HCT116 (cell line): ENCODE measurements at regions not wholly inside any gene's neighbourhood (a gene's known extent, or its start where the extent isn't known, plus 50 kb on each side); places are given as distances from the start of the nearest gene placed in this dataset.

Source experiments
- ATAC-seq: fragments of 200-7000 bp; cut with Tn5 transposase; 2 replicates; pipeline ENCODE4 v1.9.1; 2020; ENCODE audit warnings: mild to moderate bottlenecking, moderate library complexity
- BruUV-seq: library from RNA; stranded (reverse); fragments of 400-500 nt; replicated peaks from 2 replicates; lab custom pipeline; 2021; lab: Mats Ljungman, UMichigan
- CTCF ChIA-PET: fragments of 300-600 bp; sonication (Branson Sonifier 250); formaldehyde crosslinking; loops from one replicate; lab custom pipeline; 2021; ENCODE audit warnings: antibody characterized with exemption; lab: Charles Lee
- POLR2A ChIA-PET: fragments of 300-600, 350-600 bp; sonication (Branson Sonifier 250); formaldehyde crosslinking; loops from one replicate; lab custom pipeline; 2021; ENCODE audit warnings: antibody characterized with exemption; lab: Charles Lee
- RAD21 ChIA-PET, 2 experiments: fragments of 300-600 bp; sonication (Branson Sonifier 250); formaldehyde crosslinking; loops; one replicate each; lab custom pipeline; 2023; ENCODE audit warnings: low total read pairs in 2 of 2; ENCODE audit not compliant: uncharacterized antibody in 2 of 2, unreplicated experiment in 2 of 2, low non-redundant PET in 1 of 2; lab: Charles Lee
- DNase-seq: peaks from one replicate; pipeline ENCODE4 v3.0.0-alpha.2; 2010; ENCODE audit warnings: low read depth, low spot score
- H2AFZ ChIP-seq: fragments of 200-600 bp; shearing (Covaris generic), sonication (generic); 2 replicates; pipeline ENCODE4 v1.6.1; 2017; ENCODE audit warnings: low read depth, mixed run types, mixed read lengths, antibody characterized with exemption, low read length; ENCODE audit not compliant: poor library complexity, severe bottlenecking
- H3K27ac ChIP-seq: 2 replicates; pipeline ENCODE4 v1.5.1; 2012; ENCODE audit warnings: low read depth, low read length
- H3K27me3 ChIP-seq: fragments of 200-600 bp; sonication (generic); 2 replicates; pipeline ENCODE4 v1.6.1; 2016; ENCODE audit warnings: mixed run types, low read length, mixed read lengths; ENCODE audit not compliant: insufficient read depth
- H3K36me3 ChIP-seq, 2 experiments: fragments of 200-500 bp in 1 of 2; fragments of 200-600 bp in 1 of 2; sonication (Bioruptor generic) in 1 of 2; sonication (generic) in 1 of 2; 2 replicates each; pipeline versions ENCODE4 v1.5.1 to v1.6.1; 2014 to 2016; ENCODE audit warnings: low read length in 2 of 2, inconsistent platforms in 1 of 2, mixed read lengths in 1 of 2, mixed run types in 1 of 2; ENCODE audit not compliant: insufficient read depth in 2 of 2, control insufficient read depth in 1 of 2
- H3K4me1 ChIP-seq, 2 experiments: fragments of 200-600 bp in 1 of 2; sonication (generic) in 1 of 2; 2 replicates each; pipeline versions ENCODE4 v1.5.1 to v1.6.1; 2012 to 2017; ENCODE audit warnings: low read length in 2 of 2, inconsistent platforms in 1 of 2, mild to moderate bottlenecking in 1 of 2, mixed read lengths in 1 of 2, mixed run types in 1 of 2, moderate library complexity in 1 of 2; ENCODE audit not compliant: insufficient read depth in 2 of 2, control insufficient read depth in 1 of 2
- H3K4me2 ChIP-seq: fragments of 200-600 bp; sonication (generic); 2 replicates; pipeline ENCODE4 v1.6.1; 2017; ENCODE audit warnings: mixed run types, low read length, mixed read lengths
- H3K4me3 ChIP-seq, 2 experiments: fragments of 200-600 bp in 1 of 2; sonication (generic) in 1 of 2; replicated peaks in 1 of 2; 2 replicates each; pipeline ENCODE4 v1.5.1; 2011 to 2016; ENCODE audit warnings: low read length in 2 of 2, control low read depth in 1 of 2, low read depth in 1 of 2, mild to moderate bottlenecking in 1 of 2, mixed read lengths in 1 of 2, mixed run types in 1 of 2
- H3K79me2 ChIP-seq: fragments of 200-600 bp; sonication (generic); 2 replicates; pipeline ENCODE4 v1.6.1; 2017; ENCODE audit warnings: mild to moderate bottlenecking, mixed run types, low read length, moderate library complexity, mixed read lengths; ENCODE audit not compliant: insufficient read depth
- H3K9ac ChIP-seq: fragments of 200-600 bp; sonication (generic); 2 replicates; pipeline ENCODE4 v1.6.1; 2016; ENCODE audit warnings: low read length, mixed read lengths
- H3K9me2 ChIP-seq: fragments of 200-600 bp; sonication (generic), shearing (Covaris generic); 2 replicates; pipeline ENCODE4 v1.6.1; 2017; ENCODE audit warnings: mixed run types, mild to moderate bottlenecking, moderate library complexity; ENCODE audit not compliant: insufficient read depth
- H3K9me3 ChIP-seq, 2 experiments: fragments of 200-500 bp in 1 of 2; fragments of 200-600 bp in 1 of 2; sonication (Bioruptor generic) in 1 of 2; sonication (generic) in 1 of 2; 2 replicates each; pipeline ENCODE4 v1.6.1; 2014 to 2017; ENCODE audit warnings: low read length in 2 of 2, mixed read lengths in 2 of 2, inconsistent platforms in 1 of 2, low read depth in 1 of 2, mild to moderate bottlenecking in 1 of 2, mixed run types in 1 of 2, moderate library complexity in 1 of 2; ENCODE audit not compliant: control insufficient read depth in 1 of 2, insufficient read depth in 1 of 2
- H4K20me1 ChIP-seq: fragments of 200-600 bp; sonication (generic), shearing (Covaris generic); 2 replicates; pipeline ENCODE4 v1.6.1; 2017; ENCODE audit warnings: mixed run types, mild to moderate bottlenecking, moderate library complexity; ENCODE audit not compliant: insufficient read depth
- ATF3 ChIP-seq: IDR thresholded peaks from 2 replicates; pipeline ENCODE4 v1.6.1; 2012
- CBX3 ChIP-seq: IDR thresholded peaks from 2 replicates; pipeline ENCODE4 v1.6.1; 2012; ENCODE audit warnings: low read depth
- CTCF ChIP-seq, 3 experiments: fragments of 200-600 bp in 1 of 3; sonication (generic) in 1 of 3; IDR thresholded peaks in 2 of 3; conservative IDR thresholded peaks in 1 of 3; 2 replicates each; pipeline ENCODE4 v1.5.1; 2012 to 2017; ENCODE audit warnings: low read depth in 2 of 3, low read length in 2 of 3, antibody characterized with exemption in 1 of 3, borderline replicate concordance in 1 of 3, control low read depth in 1 of 3, mild to moderate bottlenecking in 1 of 3, mixed read lengths in 1 of 3, mixed run types in 1 of 3, moderate library complexity in 1 of 3; ENCODE audit not compliant: insufficient read depth in 1 of 3
- EGR1 ChIP-seq: IDR thresholded peaks from 2 replicates; pipeline ENCODE4 v1.6.1; 2012; ENCODE audit warnings: low read depth
- ELF1 ChIP-seq: IDR thresholded peaks from 2 replicates; pipeline ENCODE4 v1.6.1; 2012; ENCODE audit warnings: low read depth, borderline replicate concordance
- EZH2 ChIP-seq: fragments of 200-600 bp; sonication (generic); IDR thresholded peaks from 2 replicates; pipeline ENCODE4 v1.6.1; 2017; ENCODE audit warnings: antibody characterized with exemption, mixed run types
- EZH2phosphoT487 ChIP-seq: fragments of 200-600 bp; IDR thresholded peaks from 2 replicates; pipeline ENCODE4 v1.6.1; 2018; ENCODE audit warnings: antibody characterized with exemption, borderline replicate concordance
- FOSL1 ChIP-seq: IDR thresholded peaks from 2 replicates; pipeline ENCODE4 v1.6.1; 2012; ENCODE audit warnings: low read depth
- JUND ChIP-seq: IDR thresholded peaks from 2 replicates; pipeline ENCODE4 v1.6.1; 2012
- MAX ChIP-seq: IDR thresholded peaks from 2 replicates; pipeline ENCODE4 v1.6.1; 2012
- REST ChIP-seq: IDR thresholded peaks from 2 replicates; pipeline ENCODE4 v1.6.1; 2012; ENCODE audit warnings: low read depth
- SIN3A ChIP-seq: IDR thresholded peaks from 2 replicates; pipeline ENCODE4 v1.6.1; 2012; ENCODE audit warnings: low read depth
- SRF ChIP-seq: IDR thresholded peaks from 2 replicates; pipeline ENCODE4 v1.6.1; 2012; ENCODE audit warnings: low read depth
- TCF7L2 ChIP-seq: IDR thresholded peaks from 2 replicates; pipeline ENCODE4 v1.7.0; 2011; ENCODE audit warnings: borderline replicate concordance, inconsistent platforms; ENCODE audit not compliant: insufficient read depth, insufficient read length; ENCODE audit errors: extremely low read depth
- YY1 ChIP-seq: IDR thresholded peaks from 2 replicates; pipeline ENCODE4 v1.6.1; 2011; ENCODE audit warnings: low read length, low read depth, moderate library complexity, mild to moderate bottlenecking; ENCODE audit not compliant: insufficient replicate concordance; ENCODE audit errors: extremely low read depth
- ZBTB33 ChIP-seq: IDR thresholded peaks from 2 replicates; pipeline ENCODE4 v1.6.1; 2011; ENCODE audit warnings: mild to moderate bottlenecking, low read length, moderate library complexity; ENCODE audit not compliant: insufficient replicate concordance; ENCODE audit errors: extremely low read depth
- ZNF274 ChIP-seq: fragments of 200-500 bp; sonication (Bioruptor generic); IDR thresholded peaks from 2 replicates; pipeline ENCODE4 v1.6.1; 2014; ENCODE audit warnings: mild to moderate bottlenecking, low read depth, low read length, inconsistent platforms
- intact Hi-C: fragments of 100-400 bp; cut with micrococcal nuclease; formaldehyde crosslinking; loops from 2 replicates; pipeline ENCODE4 v1.10.0; 2022

- Histone ChIP-seq H3K36me3 (no peaks in the 10 kb centered on the region), H4K20me1 (no peaks in the 10 kb centered on the region), H3K9ac (no peak overlapping the region), H3K27me3 (no peaks in the 10 kb centered on the region), H3K4me2 (no peak overlapping the region), H3K27ac (no peak overlapping the region), H3K4me1 (no peaks in the 10 kb centered on the region), H2AFZ (no peak overlapping the region), H3K4me3 (no peak overlapping the region), H3K79me2 (no peaks in the 10 kb centered on the region), H3K9me2 (no peaks in the 10 kb centered on the region), H3K9me3 (peaks cover 0 to 5% of the 10 kb centered on the region in 2 experiments; a peak in 2 of 4 replicates)
- CTCF ChIA-PET: no interaction called here
- no peak for ATAC-seq
- TF ChIP-seq EZH2phosphoT487 (no peak), ELF1 (no peak), REST (no peak), CBX3 (no peak), EZH2 (no peak), SIN3A (no peak), TCF7L2 (no peak), ZBTB33 (no peak), SRF (no peak), MAX (no peak), JUND (no peak), ZNF274 (no peak), FOSL1 (no peak), EGR1 (no peak), ATF3 (no peak), CTCF (IDR thresholded peaks at IDR 0.05 in 2 of 3, conservative IDR thresholded peaks at IDR 0.05 in 1 of 3; ENCODE audit: borderline replicate concordance in 1 of 3, insufficient read depth in 1 of 3, low read depth in 2 of 3, low read length in 2 of 3) (no peak), YY1 (no peak)
- intact Hi-C loops: no loop called here
- DNase-seq: no peak
- BruUV-seq: no TSS peak
- RAD21 ChIA-PET: no interaction called here
- POLR2A ChIA-PET: no interaction called here
Observed at GRCh38 chr9:102047549-102047948, 309.1 kb upstream of the GRIN3A start.
